ENCODE measurements at regions not wholly inside any gene's neighbourhood (a gene's known extent, or its start where the extent isn't known, plus 50 kb on each side); places are given as distances from the start of the nearest gene placed in this dataset.

DNA sequence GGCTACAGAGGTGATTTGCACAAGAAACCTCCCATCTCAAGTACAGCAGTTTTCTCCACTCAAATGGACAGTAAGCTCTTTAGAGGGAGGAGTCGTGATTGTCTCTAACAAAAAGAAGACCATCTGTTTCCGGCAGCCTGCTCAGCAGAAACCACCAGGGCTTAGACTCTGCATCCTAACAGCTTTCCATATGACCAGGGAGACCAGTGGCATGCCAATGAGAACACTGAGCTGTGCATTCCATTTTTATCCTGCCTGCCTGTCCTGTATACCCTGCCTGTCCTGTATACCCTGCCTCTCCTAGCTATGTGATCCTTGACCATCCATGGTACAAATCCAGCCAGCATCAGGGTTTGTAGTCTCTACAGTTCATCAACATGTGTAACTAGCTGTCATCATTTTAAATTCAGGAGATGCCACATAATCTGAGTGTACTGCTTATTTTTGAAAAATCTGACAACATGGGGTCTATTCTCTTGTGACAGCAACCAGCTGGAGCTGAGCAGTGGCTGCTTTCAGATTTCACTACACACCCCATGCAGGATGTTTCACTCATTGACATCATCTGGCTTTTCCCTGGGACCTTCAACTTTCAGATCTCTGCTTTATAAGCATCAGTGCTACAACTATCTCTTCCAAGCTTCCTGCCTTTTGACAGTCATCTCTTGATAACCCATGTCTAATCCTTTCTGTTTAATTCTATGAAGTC lies 50.5 kb upstream of the POU2AF2 start:
- 93 to 94% methylated on average over 2 of the region's 2 CpGs for WGBS, 2 donors

GRCh38 chr11:111193924-111194490 lies 51.5 kb upstream of the POU2AF2 start:
- 67 to 83% methylated on average over 1 of the region's 1 CpG for WGBS, 2 donors
- ATAC-seq (ENCODE audit: low FRiP score) (no peak), DNase-seq (no peak)
- H3K27me3 ChIP-seq (ENCODE audit: control insufficient read depth in 1 of 2, insufficient read depth in 2 of 2, low read length in 1 of 2) = peaks cover 0 to 2% of the 10 kb centered on the region in 2 donors
- H3K27ac ChIP-seq (ENCODE audit: low read depth in 1 of 2, low read length in 2 of 2) = no peak overlapping the region
- no peaks in the 10 kb centered on the region for H3K9me3 ChIP-seq (ENCODE audit: control insufficient read depth, low read length)
- H3K4me3 ChIP-seq (ENCODE audit: low read length in 2 of 2) = no peak overlapping the region
- intact Hi-C loops (cut with DNase I) = no loop called here
- H3K4me1 ChIP-seq (ENCODE audit: control insufficient read depth in 1 of 2, insufficient read depth in 2 of 2, low read length in 2 of 2) = no peaks in the 10 kb centered on the region
- H3K36me3 ChIP-seq (ENCODE audit: control insufficient read depth in 1 of 2, insufficient read depth in 2 of 2, low read length in 1 of 2) = peaks cover 0 to 3% of the 10 kb centered on the region in 2 donors

More for the DNA sequence above, 50.5 kb upstream of the POU2AF2 start:
- Histone ChIP-seq H3K27ac (ENCODE audit: low read depth in 1 of 2, low read length in 2 of 2) (no peak overlapping the region), H3K4me3 (ENCODE audit: low read length in 2 of 2) (no peak overlapping the region), H3K4me1 (ENCODE audit: control insufficient read depth in 1 of 2, insufficient read depth in 2 of 2, low read length in 2 of 2) (no peaks in the 10 kb centered on the region), H3K36me3 (ENCODE audit: control insufficient read depth in 1 of 2, insufficient read depth in 2 of 2, low read length in 1 of 2) (peaks cover 0 to 3% of the 10 kb centered on the region in 2 donors), H3K27me3 (ENCODE audit: control insufficient read depth in 1 of 2, insufficient read depth in 2 of 2, low read length in 1 of 2) (peaks cover 0 to 2% of the 10 kb centered on the region in 2 donors), H3K9me3 (ENCODE audit: control insufficient read depth, low read length) (no peaks in the 10 kb centered on the region)
- ATAC-seq (ENCODE audit: low FRiP score) (no peak), DNase-seq (no peak)
- intact Hi-C loops (cut with DNase I) = no loop called here

GRCh38 chr11:111189466-111189865 lies 56.1 kb upstream of the POU2AF2 start:
- intact Hi-C loops (cut with DNase I) = loop anchor here in 1 of 2 donors (10.0 kb wide), 1 partner anchor 65 kb away; no protein-coding TSS in a partner anchor
- H3K27me3 ChIP-seq (ENCODE audit: control insufficient read depth in 1 of 2, insufficient read depth in 2 of 2, low read length in 1 of 2) = no peaks in the 10 kb centered on the region
- DNase-seq (no peak), ATAC-seq (ENCODE audit: low FRiP score) (no peak)
- H3K36me3 ChIP-seq (ENCODE audit: control insufficient read depth in 1 of 2, insufficient read depth in 2 of 2, low read length in 1 of 2) = no peaks in the 10 kb centered on the region
- no peak overlapping the region for H3K4me3 ChIP-seq (ENCODE audit: low read length in 2 of 2)
- no peaks in the 10 kb centered on the region for H3K4me1 ChIP-seq (ENCODE audit: control insufficient read depth in 1 of 2, insufficient read depth in 2 of 2, low read length in 2 of 2)
- WGBS, 2 donors = 42 to 43% methylated on average over 2 of the region's 2 CpGs
- no peaks in the 10 kb centered on the region for H3K9me3 ChIP-seq (ENCODE audit: control insufficient read depth, low read length)
- H3K27ac ChIP-seq (ENCODE audit: low read depth in 1 of 2, low read length in 2 of 2) = no peak overlapping the region

- no peaks in the 10 kb centered on the region for H3K27me3 ChIP-seq (ENCODE audit: control insufficient read depth in 1 of 2, insufficient read depth in 2 of 2, low read length in 1 of 2)
- no peak overlapping the region for H3K4me3 ChIP-seq (ENCODE audit: low read length in 2 of 2)
- H3K36me3 ChIP-seq (ENCODE audit: control insufficient read depth in 1 of 2, insufficient read depth in 2 of 2, low read length in 1 of 2) = no peaks in the 10 kb centered on the region
- DNase-seq = no peak
- H3K27ac ChIP-seq (ENCODE audit: low read depth in 1 of 2, low read length in 2 of 2) = no peak overlapping the region
- H3K9me3 ChIP-seq (ENCODE audit: control insufficient read depth, low read length) = no peaks in the 10 kb centered on the region
- ATAC-seq (ENCODE audit: low FRiP score) = no peak
- intact Hi-C loops (cut with DNase I) = loop anchor here in 1 of 2 donors (10.0 kb wide), 1 partner anchor 62 kb away; no protein-coding TSS in a partner anchor
- WGBS, 2 donors = 21 to 25% methylated on average over 3 of the region's 3 CpGs
- no peaks in the 10 kb centered on the region for H3K4me1 ChIP-seq (ENCODE audit: control insufficient read depth in 1 of 2, insufficient read depth in 2 of 2, low read length in 2 of 2)
These were observed 59.1 kb upstream of the POU2AF2 start for GRCh38 chr11:111186308-111186915.

DNA sequence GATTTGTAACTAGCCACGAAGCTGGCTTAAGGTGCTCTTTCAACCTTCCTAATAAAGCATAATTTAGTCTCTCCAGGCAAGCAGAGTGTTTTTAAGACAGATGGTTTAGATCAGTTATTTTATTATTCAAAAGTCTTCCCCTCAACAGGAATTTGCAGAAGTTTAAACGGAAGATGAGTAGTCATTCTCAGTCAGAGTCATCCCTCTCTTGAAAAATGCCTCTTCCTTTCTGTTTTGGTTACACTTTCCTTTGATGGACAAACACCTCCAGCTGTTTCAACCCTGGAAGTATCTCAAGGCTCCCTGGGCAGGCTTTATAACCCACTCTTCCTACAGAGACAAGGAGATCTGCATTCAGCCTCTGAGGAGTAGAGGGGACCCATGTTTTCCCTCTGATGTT lies 60.3 kb upstream of the POU2AF2 start:
- intact Hi-C loops (cut with DNase I) = loop anchor here in 1 of 2 donors (10.0 kb wide), 1 partner anchor 60 kb away; no protein-coding TSS in a partner anchor
- Histone ChIP-seq H3K36me3 (ENCODE audit: control insufficient read depth in 1 of 2, insufficient read depth in 2 of 2, low read length in 1 of 2) (no peaks in the 10 kb centered on the region), H3K9me3 (ENCODE audit: control insufficient read depth, low read length) (no peaks in the 10 kb centered on the region), H3K4me3 (ENCODE audit: low read length in 2 of 2) (no peak overlapping the region), H3K27ac (ENCODE audit: low read depth in 1 of 2, low read length in 2 of 2) (no peak overlapping the region), H3K4me1 (ENCODE audit: control insufficient read depth in 1 of 2, insufficient read depth in 2 of 2, low read length in 2 of 2) (no peaks in the 10 kb centered on the region), H3K27me3 (ENCODE audit: control insufficient read depth in 1 of 2, insufficient read depth in 2 of 2, low read length in 1 of 2) (no peaks in the 10 kb centered on the region)
- WGBS, 2 donors = 48 to 72% methylated on average over 2 of the region's 2 CpGs
- no peak for ATAC-seq (ENCODE audit: low FRiP score)
- DNase-seq = no peak

DNA sequence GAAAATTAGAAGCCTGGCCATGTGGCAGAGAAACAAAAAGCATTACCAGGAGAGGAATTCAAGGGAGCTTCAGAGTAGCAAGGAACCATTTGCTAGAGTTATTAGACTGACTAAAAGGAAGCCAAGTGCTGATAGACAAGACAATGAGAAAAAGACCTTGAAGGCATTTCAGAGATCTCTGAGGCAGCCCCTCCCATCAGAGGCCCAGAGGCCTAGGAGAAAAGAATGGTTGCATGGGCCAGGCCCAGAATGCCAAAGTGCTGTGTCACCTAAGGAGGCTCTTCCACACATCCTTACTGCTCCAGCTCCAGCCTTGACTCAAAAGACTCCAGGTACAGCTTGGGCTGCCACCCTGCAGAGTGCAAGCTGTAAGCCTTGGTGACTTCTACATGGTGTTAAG lies 61.8 kb upstream of the POU2AF2 start:
- Histone ChIP-seq H3K4me3 (ENCODE audit: low read length in 2 of 2) (no peak overlapping the region), H3K27ac (ENCODE audit: low read depth in 1 of 2, low read length in 2 of 2) (no peak overlapping the region), H3K4me1 (ENCODE audit: control insufficient read depth in 1 of 2, insufficient read depth in 2 of 2, low read length in 2 of 2) (no peaks in the 10 kb centered on the region), H3K36me3 (ENCODE audit: control insufficient read depth in 1 of 2, insufficient read depth in 2 of 2, low read length in 1 of 2) (no peaks in the 10 kb centered on the region), H3K27me3 (ENCODE audit: control insufficient read depth in 1 of 2, insufficient read depth in 2 of 2, low read length in 1 of 2) (no peaks in the 10 kb centered on the region), H3K9me3 (ENCODE audit: control insufficient read depth, low read length) (no peaks in the 10 kb centered on the region)
- DNase-seq (no peak), ATAC-seq (ENCODE audit: low FRiP score) (no peak)
- intact Hi-C loops (cut with DNase I) = loop anchor here in 1 of 2 donors (10.0 kb wide), 1 partner anchor 59 kb away; no protein-coding TSS in a partner anchor

GRCh38 chr11:111179184-111179910 lies 66.2 kb upstream of the POU2AF2 start:
- H3K27ac ChIP-seq (ENCODE audit: low read depth in 1 of 2, low read length in 2 of 2) = no peak overlapping the region
- no peak for DNase-seq
- no peak overlapping the region for H3K4me3 ChIP-seq (ENCODE audit: low read length in 2 of 2)
- H3K9me3 ChIP-seq (ENCODE audit: control insufficient read depth, low read length) = no peaks in the 10 kb centered on the region
- no peaks in the 10 kb centered on the region for H3K36me3 ChIP-seq (ENCODE audit: control insufficient read depth in 1 of 2, insufficient read depth in 2 of 2, low read length in 1 of 2)
- no peak for ATAC-seq (ENCODE audit: low FRiP score)
- WGBS, 2 donors = 54 to 62% methylated on average over 5 of the region's 5 CpGs
- H3K4me1 ChIP-seq (ENCODE audit: control insufficient read depth in 1 of 2, insufficient read depth in 2 of 2, low read length in 2 of 2) = no peaks in the 10 kb centered on the region
- intact Hi-C loops (cut with DNase I) = no loop called here
- H3K27me3 ChIP-seq (ENCODE audit: control insufficient read depth in 1 of 2, insufficient read depth in 2 of 2, low read length in 1 of 2) = no peaks in the 10 kb centered on the region

DNA sequence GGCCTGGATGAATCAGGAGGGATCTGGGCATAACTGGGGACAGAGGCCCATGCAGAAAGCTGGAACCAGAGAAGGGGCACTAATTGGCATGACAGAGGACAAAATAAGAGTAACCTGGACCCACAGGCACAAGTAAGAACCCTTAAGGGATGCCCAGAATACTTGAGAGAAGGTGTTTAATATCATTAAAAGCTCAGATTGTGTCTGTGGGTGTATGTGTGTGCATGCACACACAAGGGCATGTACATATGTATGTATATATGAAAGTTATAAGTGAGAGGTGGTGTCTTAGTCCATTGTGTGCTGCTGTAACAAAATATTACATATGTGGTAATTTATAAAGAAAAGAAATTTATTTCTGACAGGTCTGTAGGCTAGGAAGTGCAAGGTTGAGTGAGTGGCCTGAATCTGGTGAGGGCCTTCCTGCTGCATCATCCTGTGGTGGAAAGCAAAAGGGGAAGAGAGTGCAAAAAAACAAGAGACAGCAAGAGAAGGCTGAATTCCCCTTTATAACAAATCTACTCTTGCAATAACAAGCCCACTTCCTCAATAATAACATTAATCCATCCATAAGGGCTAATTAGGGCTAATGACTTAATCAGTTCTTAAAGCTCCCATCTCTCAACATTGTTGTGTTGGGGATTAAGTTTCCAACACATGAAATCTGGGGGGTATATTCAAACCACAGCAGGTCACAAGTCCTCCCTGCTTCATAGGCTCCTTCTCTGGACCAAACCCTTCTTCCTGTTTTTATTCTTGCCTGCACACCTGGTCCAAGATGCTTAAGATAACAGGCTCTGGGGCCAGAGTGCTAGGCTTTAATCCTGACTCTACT lies 68.3 kb upstream of the POU2AF2 start:
- H3K36me3 ChIP-seq (ENCODE audit: control insufficient read depth in 1 of 2, insufficient read depth in 2 of 2, low read length in 1 of 2) = no peaks in the 10 kb centered on the region
- no peak overlapping the region for H3K4me3 ChIP-seq (ENCODE audit: low read length in 2 of 2)
- no peak overlapping the region for H3K27ac ChIP-seq (ENCODE audit: low read depth in 1 of 2, low read length in 2 of 2)
- intact Hi-C loops (cut with DNase I) = no loop called here
- no peaks in the 10 kb centered on the region for H3K4me1 ChIP-seq (ENCODE audit: control insufficient read depth in 1 of 2, insufficient read depth in 2 of 2, low read length in 2 of 2)
- H3K27me3 ChIP-seq (ENCODE audit: control insufficient read depth in 1 of 2, insufficient read depth in 2 of 2, low read length in 1 of 2) = no peaks in the 10 kb centered on the region
- ATAC-seq (ENCODE audit: low FRiP score) (no peak), DNase-seq (no peak)
- no peaks in the 10 kb centered on the region for H3K9me3 ChIP-seq (ENCODE audit: control insufficient read depth, low read length)

All from aorta (tissue), 5 donors.